ENCODE measurements at regions not wholly inside any gene's neighbourhood (a gene's known extent, or its start where the extent isn't known, plus 50 kb on each side); places are given as distances from the start of the nearest gene placed in this dataset.

GRCh38 chr2:8352296-8352695, 329.6 kb upstream of the ID2 start:
- DNase-seq (ENCODE audit: insufficient read length, low spot score): no peak
- no peak for FAIRE-seq

- FAIRE-seq (no peak), DNase-seq (ENCODE audit: insufficient read length, low spot score) (no peak)
Observed at GRCh38 chr2:8352989-8353388, 328.9 kb upstream of the ID2 start.

- DNase-seq (ENCODE audit: insufficient read length, low spot score) (no peak), FAIRE-seq (no peak)
Observed at GRCh38 chr2:8355102-8355859, 326.6 kb upstream of the ID2 start.

- FAIRE-seq (no peak), DNase-seq (ENCODE audit: insufficient read length, low spot score) (no peak)
Observed at GRCh38 chr2:8357738-8358518, 323.9 kb upstream of the ID2 start.

GRCh38 chr2:8361930-8362329, 319.9 kb upstream of the ID2 start:
- no peak for DNase-seq (ENCODE audit: insufficient read length, low spot score)
- FAIRE-seq: no peak

- no peak for DNase-seq (ENCODE audit: insufficient read length, low spot score)
- no peak for FAIRE-seq
Observed at GRCh38 chr2:8363161-8363560, 318.7 kb upstream of the ID2 start.

- no peak for DNase-seq (ENCODE audit: insufficient read length, low spot score)
- FAIRE-seq: no peak
Observed at GRCh38 chr2:8364668-8365067, 317.2 kb upstream of the ID2 start.

- no peak for FAIRE-seq
- no peak for DNase-seq (ENCODE audit: insufficient read length, low spot score)
Observed at GRCh38 chr2:8365331-8365910, 316.4 kb upstream of the ID2 start.

GRCh38 chr2:8367833-8368232, 314.0 kb upstream of the ID2 start:
- DNase-seq (ENCODE audit: insufficient read length, low spot score): no peak
- FAIRE-seq: no peak

- no peak for DNase-seq (ENCODE audit: insufficient read length, low spot score)
- FAIRE-seq: no peak
Observed at GRCh38 chr2:8368463-8368862, 313.4 kb upstream of the ID2 start.

- no peak for DNase-seq (ENCODE audit: insufficient read length, low spot score)
- FAIRE-seq: no peak
Observed at GRCh38 chr2:8369522-8369921, 312.3 kb upstream of the ID2 start.

- DNase-seq (ENCODE audit: insufficient read length, low spot score) (no peak), FAIRE-seq (no peak)
Observed at GRCh38 chr2:8370258-8370802, 311.5 kb upstream of the ID2 start.

GRCh38 chr2:8371653-8372052, 310.2 kb upstream of the ID2 start:
- no peak for FAIRE-seq
- DNase-seq (ENCODE audit: insufficient read length, low spot score): no peak

GRCh38 chr2:8374782-8375181, 307.1 kb upstream of the ID2 start:
- DNase-seq (ENCODE audit: insufficient read length, low spot score) (no peak), FAIRE-seq (no peak)

GRCh38 chr2:8376603-8377410, 305.0 kb upstream of the ID2 start:
- DNase-seq (ENCODE audit: insufficient read length, low spot score) (no peak), FAIRE-seq (no peak)

GRCh38 chr2:8378016-8378810, 303.6 kb upstream of the ID2 start:
- no peak for DNase-seq (ENCODE audit: insufficient read length, low spot score)
- FAIRE-seq: no peak

GRCh38 chr2:8379128-8379527, 302.7 kb upstream of the ID2 start:
- no peak for DNase-seq (ENCODE audit: insufficient read length, low spot score)
- no peak for FAIRE-seq

GRCh38 chr2:8379549-8379948, 302.3 kb upstream of the ID2 start:
- no peak for DNase-seq (ENCODE audit: insufficient read length, low spot score)
- no peak for FAIRE-seq

- no peak for FAIRE-seq
Observed at GRCh38 chr2:8380026-8380425, 301.8 kb upstream of the ID2 start.

GRCh38 chr2:8380566-8380965, 301.3 kb upstream of the ID2 start:
- no peak for FAIRE-seq
- no peak for DNase-seq (ENCODE audit: insufficient read length, low spot score)

More at GRCh38 chr2:8380026-8380425, 301.8 kb upstream of the ID2 start:
- DNase-seq (ENCODE audit: insufficient read length, low spot score): no peak
